OCI-LY1 (cell line): ENCODE measurements at regions not wholly inside any gene's neighbourhood (a gene's known extent, or its start where the extent isn't known, plus 50 kb on each side); places are given as distances from the start of the nearest gene placed in this dataset.

Experiments
- EZH2 ChIP-seq: fragments of 200-600 bp; sonication (generic), shearing (Covaris generic); IDR thresholded peaks from 2 replicates; pipeline ENCODE4 v1.8.0; 2017; ENCODE audit warnings: borderline replicate concordance, mixed run types, mild to moderate bottlenecking, antibody characterized with exemption, low read length, moderate library complexity, mixed read lengths
- TF ChIP-seq, protein P1 (sequence below): fragments of 200-600 bp; sonication (generic), shearing (Covaris generic); IDR thresholded peaks from 2 replicates; pipeline ENCODE4 v1.5.1; 2017; ENCODE audit warnings: mild to moderate bottlenecking, antibody characterized with exemption, low read length, moderate library complexity, mixed read lengths

DNA sequence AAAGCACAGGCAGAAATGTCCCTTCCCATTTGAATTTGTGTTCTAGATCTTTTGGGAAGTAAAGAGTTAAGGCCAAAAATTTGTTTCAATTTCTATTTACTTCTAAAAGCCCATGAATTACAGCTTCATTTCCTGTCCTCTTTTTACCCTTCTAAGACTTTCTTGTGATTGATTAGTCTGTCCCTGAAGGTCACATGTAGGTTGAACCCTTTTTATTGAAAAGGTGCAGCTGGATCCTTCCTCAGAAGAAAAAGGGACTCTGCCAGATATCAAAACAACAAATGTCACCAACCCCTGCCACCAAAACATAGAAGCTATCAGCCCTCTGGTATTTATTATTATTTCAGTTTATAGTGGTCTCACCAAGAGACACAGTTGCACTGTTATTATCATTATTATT is 424.9 kb upstream of the DPP6 start:
- TF ChIP-seq, protein P1, sequence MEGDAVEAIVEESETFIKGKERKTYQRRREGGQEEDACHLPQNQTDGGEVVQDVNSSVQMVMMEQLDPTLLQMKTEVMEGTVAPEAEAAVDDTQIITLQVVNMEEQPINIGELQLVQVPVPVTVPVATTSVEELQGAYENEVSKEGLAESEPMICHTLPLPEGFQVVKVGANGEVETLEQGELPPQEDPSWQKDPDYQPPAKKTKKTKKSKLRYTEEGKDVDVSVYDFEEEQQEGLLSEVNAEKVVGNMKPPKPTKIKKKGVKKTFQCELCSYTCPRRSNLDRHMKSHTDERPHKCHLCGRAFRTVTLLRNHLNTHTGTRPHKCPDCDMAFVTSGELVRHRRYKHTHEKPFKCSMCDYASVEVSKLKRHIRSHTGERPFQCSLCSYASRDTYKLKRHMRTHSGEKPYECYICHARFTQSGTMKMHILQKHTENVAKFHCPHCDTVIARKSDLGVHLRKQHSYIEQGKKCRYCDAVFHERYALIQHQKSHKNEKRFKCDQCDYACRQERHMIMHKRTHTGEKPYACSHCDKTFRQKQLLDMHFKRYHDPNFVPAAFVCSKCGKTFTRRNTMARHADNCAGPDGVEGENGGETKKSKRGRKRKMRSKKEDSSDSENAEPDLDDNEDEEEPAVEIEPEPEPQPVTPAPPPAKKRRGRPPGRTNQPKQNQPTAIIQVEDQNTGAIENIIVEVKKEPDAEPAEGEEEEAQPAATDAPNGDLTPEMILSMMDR: no peak
- no peak for TF ChIP-seq EZH2
